ENCODE measurements at regions not wholly inside any gene's neighbourhood (a gene's known extent, or its start where the extent isn't known, plus 50 kb on each side); places are given as distances from the start of the nearest gene placed in this dataset.

- TF ChIP-seq CTCF (IDR thresholded peaks at IDR 0.05; ENCODE audit: low read length) (no peak), EZH2 (optimal IDR thresholded peaks at IDR 0.05; ENCODE audit: low read depth, low read length) (no peak)
Measured at GRCh38 chr5:74153255-74153790, 487.2 kb downstream of the ENC1 start.
